K562 (cell line): ENCODE measurements at regions not wholly inside any gene's neighbourhood (a gene's known extent, or its start where the extent isn't known, plus 50 kb on each side); places are given as distances from the start of the nearest gene placed in this dataset.
A peak's percentile ranks its signal among the peaks of the same experiment; 100 is the strongest.

Experiments used
- ATAC-seq: fragments of 200-7000 bp; cut with Tn5 transposase; 3 replicates; pipeline ENCODE4 v1.9.1; 2020; ENCODE audit warnings: moderate library complexity
- BruUV-seq: library from RNA; stranded (reverse); fragments of 400-500 nt; replicated peaks from 2 replicates; lab custom pipeline; 2021; lab: Mats Ljungman, UMichigan
- CTCF ChIA-PET: fragments of 300-600 bp; formaldehyde crosslinking; extraction: SDS; loops from one replicate; lab custom pipeline; 2021; ENCODE audit warnings: low intra/inter-chr PET ratio; lab: Yijun Ruan, JAX
- POLR2A ChIA-PET: fragments of 300-600, 350-650 bp; sonication (Branson Sonifier 250); formaldehyde crosslinking; extraction: SDS; loops from one replicate; lab custom pipeline; 2021; ENCODE audit warnings: antibody characterized with exemption, inconsistent platforms; lab: Yijun Ruan, JAX
- DNase-seq, 4 experiments: peaks; one replicate each; pipeline versions ENCODE4 v3.0.0 to v3.0.0-alpha.2; 2011 to 2018; ENCODE audit warnings: low spot score in 3 of 4, mixed read lengths in 3 of 4; ENCODE audit errors: extremely low read depth in 1 of 4
- FAIRE-seq: peaks from 2 replicates; lab custom pipeline; 2011; peaks lifted over from hg19 to GRCh38; lab: Jason Lieb, UNC
- H2AFZ ChIP-seq: 2 replicates; pipeline ENCODE4 v1.6.0; 2011; ENCODE audit warnings: low read depth, low read length, control low read depth, inconsistent platforms
- H3K27ac ChIP-seq: fragments of 200-600 bp; 3 replicates; pipeline ENCODE4 v1.8.0; 2011; ENCODE audit warnings: low read depth, mild to moderate bottlenecking, control low read depth, inconsistent platforms, low read length, moderate library complexity, mixed read lengths; ENCODE audit errors: extremely low read depth
- H3K27me3 ChIP-seq, 2 experiments: fragments of 300-600 bp in 1 of 2; 2 replicates in 1 of 2; 3 replicates in 1 of 2; pipeline versions ENCODE4 v1.6.0 to v1.8.0; 2011; ENCODE audit warnings: inconsistent platforms in 2 of 2, low read length in 2 of 2, mild to moderate bottlenecking in 1 of 2, mixed read lengths in 1 of 2, moderate library complexity in 1 of 2; ENCODE audit not compliant: control insufficient read depth in 2 of 2, insufficient read depth in 2 of 2
- H3K36me3 ChIP-seq: fragments of 300-600 bp; 3 replicates; pipeline ENCODE4 v1.8.0; 2011; ENCODE audit warnings: mild to moderate bottlenecking, low read length, inconsistent platforms; ENCODE audit not compliant: control insufficient read depth, insufficient read depth
- H3K4me1 ChIP-seq, 2 experiments: fragments of 200-600 bp in 1 of 2; replicated peaks in 1 of 2; 2 replicates in 1 of 2; 3 replicates in 1 of 2; pipeline versions ENCODE4 v1.5.1 to v1.8.0; 2011; ENCODE audit warnings: inconsistent platforms in 2 of 2, low read length in 2 of 2, mild to moderate bottlenecking in 1 of 2, mixed read lengths in 1 of 2, moderate library complexity in 1 of 2; ENCODE audit not compliant: control insufficient read depth in 2 of 2, insufficient read depth in 2 of 2
- H3K4me2 ChIP-seq: 2 replicates; pipeline ENCODE4 v1.6.1; 2011; ENCODE audit warnings: low read length, control low read depth, inconsistent platforms, mixed read lengths; ENCODE audit not compliant: insufficient read depth
- H3K4me3 ChIP-seq: fragments of 200-600 bp; sonication (generic), shearing (Covaris generic); 2 replicates; pipeline ENCODE4 v1.5.1; 2016; ENCODE audit warnings: control low read depth, inconsistent platforms
- H3K79me2 ChIP-seq: fragments of 200-600 bp; 3 replicates; pipeline ENCODE4 v1.8.0; 2011; ENCODE audit warnings: low read length, inconsistent platforms; ENCODE audit not compliant: control insufficient read depth, insufficient read depth
- H3K9ac ChIP-seq, 2 experiments: 2 replicates each; pipeline versions ENCODE4 v1.6.0 to v1.6.1; 2011; ENCODE audit warnings: low read depth in 2 of 2, low read length in 2 of 2, control low read depth in 1 of 2, inconsistent platforms in 1 of 2, mild to moderate bottlenecking in 1 of 2, mixed read lengths in 1 of 2; ENCODE audit not compliant: insufficient read depth in 1 of 2
- H3K9me1 ChIP-seq: one replicate; pipeline ENCODE4 v1.6.0; 2011; ENCODE audit warnings: inconsistent platforms, mild to moderate bottlenecking, low read length, moderate library complexity; ENCODE audit not compliant: control insufficient read depth, insufficient read depth
- H3K9me3 ChIP-seq: replicated peaks from 2 replicates; pipeline ENCODE4 v1.5.1; 2011; ENCODE audit warnings: low read depth, low read length, inconsistent platforms; ENCODE audit not compliant: control insufficient read depth, insufficient read depth
- H4K20me1 ChIP-seq: replicated peaks from 2 replicates; pipeline ENCODE4 v1.6.1; 2011; ENCODE audit warnings: low read length, inconsistent platforms, mixed read lengths; ENCODE audit not compliant: control insufficient read depth, insufficient read depth
- C11orf30 ChIP-seq: fragments of 450-650 bp; IDR thresholded peaks from 2 replicates; pipeline ENCODE4 v1.6.1; 2016; ENCODE audit warnings: low read depth, mild to moderate bottlenecking
- MAFF ChIP-seq: IDR thresholded peaks from 2 replicates; pipeline ENCODE4 v1.6.1; 2012; ENCODE audit warnings: low read length, improper control_type of control experiment
- MAFG ChIP-seq: fragments of 450-650 bp; conservative IDR thresholded peaks from 2 replicates; pipeline ENCODE4 v1.6.1; 2016; ENCODE audit warnings: missing genetic modification characterization, missing compliant biosample characterization
- MAFK ChIP-seq: IDR thresholded peaks from 2 replicates; pipeline ENCODE4 v1.6.1; 2011; ENCODE audit warnings: low read length, improper control_type of control experiment
- ZNF316 ChIP-seq: fragments of 450-650 bp; IDR thresholded peaks from 2 replicates; pipeline ENCODE4 v1.6.1; 2016
- ZNF449 ChIP-seq: fragments of 250-450 bp; sonication (Bioruptor Pico); IDR thresholded peaks from 2 replicates; pipeline ENCODE4 v1.8.0; 2022; ENCODE audit warnings: moderate library complexity, mild to moderate bottlenecking, inconsistent platforms
- WGBS: fragments of 100-300 bp; shearing (Covaris generic); methylation state at CpG from one replicate; pipeline ENCODE4 v1.1.6; 2016; ENCODE audit warnings: low coverage, mixed read lengths; ENCODE audit not compliant: insufficient coverage; ENCODE audit errors: missing lambda C conversion rate; 5-methylcytosine and 5-hydroxymethylcytosine counted together
- in situ Hi-C: fragments of 300-500 bp; cut with MboI; formaldehyde crosslinking; loops from 4 replicates; pipeline ENCODE4 v1.15.0; 2018; ENCODE audit warnings: inconsistent platforms, mixed read lengths
- intact Hi-C: fragments of 100-400 bp; cut with micrococcal nuclease; formaldehyde crosslinking; loops from 2 replicates; pipeline ENCODE4 v1.14.2; 2022

DNA sequence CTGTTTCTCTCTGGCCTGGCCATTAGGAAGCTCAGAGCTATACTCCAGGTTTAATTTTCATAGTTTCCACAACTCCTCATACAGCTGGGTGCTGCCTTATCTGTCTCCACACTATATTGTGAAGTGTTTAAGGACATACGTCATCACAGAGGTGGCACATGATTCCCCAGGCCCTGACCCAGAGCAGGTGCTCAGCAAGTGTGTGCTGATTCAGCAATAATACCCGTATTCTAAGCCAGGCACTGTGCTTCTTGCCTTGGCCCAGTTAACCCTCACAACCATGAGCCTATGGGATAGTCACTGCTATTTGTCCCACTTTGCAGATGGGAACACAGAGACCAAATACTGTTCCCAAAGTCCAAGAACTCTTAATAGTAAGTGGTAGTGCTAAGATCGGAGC is 93.5 kb upstream of the SMIM23 start:
- FAIRE-seq, result no peak
- H3K4me3 ChIP-seq, result no peak overlapping the region

More for the DNA sequence above, 93.5 kb upstream of the SMIM23 start:
- WGBS, result 0% methylated on average over 3 of the region's 3 CpGs
- Histone ChIP-seq H3K4me2 (no peak overlapping the region), H3K79me2 (no peaks in the 10 kb centered on the region), H3K4me1 (no peaks in the 10 kb centered on the region), H4K20me1 (no peaks in the 10 kb centered on the region), H3K9me1 (no peaks in the 10 kb centered on the region), H3K27me3 (peaks cover 0 to 6% of the 10 kb centered on the region in 2 experiments; a peak in 2 of 5 replicates), H3K9me3 (0 out of 2 replicates have a peak, but pooled peaks cover 2% of the 10 kb centered on the region), H3K36me3 (no peaks in the 10 kb centered on the region), H3K9ac (no peak overlapping the region), H2AFZ (no peak overlapping the region), H3K27ac (no peak overlapping the region)
- no TSS peak for BruUV-seq
- ATAC-seq (no peak), DNase-seq (no peak)
- intact Hi-C loops (no loop called here), in situ Hi-C loops (no loop called here)
- CTCF ChIA-PET, result interaction anchor here (0.6 kb wide), 1 partner anchor 100 kb away, joined by 3 read pairs; no protein-coding TSS in a partner anchor
- POLR2A ChIA-PET, result no interaction called here
- TF ChIP-seq ZNF316, result peak; percentile 69
- TF ChIP-seq MAFG (tag), result peak; percentile 51
- TF ChIP-seq MAFF, result peak; percentile 73
- TF ChIP-seq MAFK, result peak; percentile 71
- no peak for TF ChIP-seq ZNF449 (CRISPR knock-in tag)
- TF ChIP-seq C11orf30, result peak; percentile 76
